Hepatocyte (in vitro differentiated cells): ENCODE measurements at regions not wholly inside any gene's neighbourhood (a gene's known extent, or its start where the extent isn't known, plus 50 kb on each side); places are given as distances from the start of the nearest gene placed in this dataset.

ENCODE experiments used
- EZH2 ChIP-seq: fragments of 200-600 bp; sonication (generic); IDR thresholded peaks from 2 replicates; pipeline ENCODE4 v1.6.1; 2016; ENCODE audit warnings: antibody characterized with exemption, mild to moderate bottlenecking, borderline replicate concordance
- EZH2phosphoT487 ChIP-seq: fragments of 200-600 bp; sonication (generic); IDR thresholded peaks from one replicate; pipeline ENCODE4 v1.6.1; 2018; ENCODE audit warnings: antibody characterized with exemption, mild to moderate bottlenecking, low read depth, moderate library complexity; ENCODE audit not compliant: unreplicated experiment, severe bottlenecking
- TF ChIP-seq, protein P1 (sequence below): fragments of 200-600 bp; sonication (generic); IDR thresholded peaks from 2 replicates; pipeline ENCODE4 v1.5.1; 2016; ENCODE audit warnings: antibody characterized with exemption, mild to moderate bottlenecking; ENCODE audit not compliant: poor library complexity

DNA sequence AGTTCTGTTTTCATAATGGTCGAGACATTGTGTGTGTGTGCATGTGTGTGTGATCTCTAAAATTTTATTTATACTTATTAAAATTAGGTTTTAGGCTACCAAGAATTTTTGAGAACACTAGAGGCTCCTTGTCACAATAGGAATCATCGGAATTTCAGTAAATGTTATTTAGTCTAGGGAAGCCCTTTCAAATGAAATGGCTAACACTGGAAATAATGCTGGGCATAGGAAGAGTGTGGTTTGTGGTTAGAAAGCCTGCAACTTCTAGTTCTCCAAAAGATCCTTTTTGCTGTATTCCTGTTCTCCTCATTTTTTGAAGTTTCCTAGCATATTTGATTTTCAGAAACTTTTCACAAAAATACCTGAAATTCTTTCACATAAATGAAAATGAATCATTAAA lies 92.5 kb upstream of the MBNL1 start:
- TF ChIP-seq, protein P1, sequence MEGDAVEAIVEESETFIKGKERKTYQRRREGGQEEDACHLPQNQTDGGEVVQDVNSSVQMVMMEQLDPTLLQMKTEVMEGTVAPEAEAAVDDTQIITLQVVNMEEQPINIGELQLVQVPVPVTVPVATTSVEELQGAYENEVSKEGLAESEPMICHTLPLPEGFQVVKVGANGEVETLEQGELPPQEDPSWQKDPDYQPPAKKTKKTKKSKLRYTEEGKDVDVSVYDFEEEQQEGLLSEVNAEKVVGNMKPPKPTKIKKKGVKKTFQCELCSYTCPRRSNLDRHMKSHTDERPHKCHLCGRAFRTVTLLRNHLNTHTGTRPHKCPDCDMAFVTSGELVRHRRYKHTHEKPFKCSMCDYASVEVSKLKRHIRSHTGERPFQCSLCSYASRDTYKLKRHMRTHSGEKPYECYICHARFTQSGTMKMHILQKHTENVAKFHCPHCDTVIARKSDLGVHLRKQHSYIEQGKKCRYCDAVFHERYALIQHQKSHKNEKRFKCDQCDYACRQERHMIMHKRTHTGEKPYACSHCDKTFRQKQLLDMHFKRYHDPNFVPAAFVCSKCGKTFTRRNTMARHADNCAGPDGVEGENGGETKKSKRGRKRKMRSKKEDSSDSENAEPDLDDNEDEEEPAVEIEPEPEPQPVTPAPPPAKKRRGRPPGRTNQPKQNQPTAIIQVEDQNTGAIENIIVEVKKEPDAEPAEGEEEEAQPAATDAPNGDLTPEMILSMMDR = no peak
- no peak for TF ChIP-seq EZH2
- TF ChIP-seq EZH2phosphoT487 = no peak
